A549 (cell line): ENCODE measurements at regions not wholly inside any gene's neighbourhood (a gene's known extent, or its start where the extent isn't known, plus 50 kb on each side); places are given as distances from the start of the nearest gene placed in this dataset.

Experiments used
- ATAC-seq, 2 experiments: fragments of 200-7000 bp in 1 of 2; fragments of >200 bp in 1 of 2; cut with Nextera tagmentation in 1 of 2; cut with Tn5 transposase in 1 of 2; 3 replicates each; pipeline versions ENCODE4 v1.8.0 to v1.9.1; 2018 to 2020; ENCODE audit warnings: mild to moderate bottlenecking in 1 of 2, moderate library complexity in 1 of 2
- CTCF ChIA-PET: fragments of 300-600 bp; sonication (Branson Sonifier 250); formaldehyde crosslinking; extraction: SDS; loops from one replicate; lab custom pipeline; 2021; ENCODE audit warnings: antibody characterized with exemption, inconsistent platforms; lab: Yijun Ruan, JAX
- POLR2A ChIA-PET: fragments of 350-600 bp; formaldehyde crosslinking; extraction: SDS; loops from one replicate; lab custom pipeline; 2021; ENCODE audit warnings: antibody characterized with exemption, inconsistent platforms; lab: Yijun Ruan, JAX
- DNase-seq, 2 experiments: peaks; one replicate each; pipeline versions ENCODE4 v3.0.0 to v3.0.0-alpha.2; 2011 to 2016; ENCODE audit warnings: low read depth in 1 of 2, low spot score in 1 of 2
- FAIRE-seq: peaks from 2 replicates; lab custom pipeline; 2011; peaks lifted over from hg19 to GRCh38; lab: Jason Lieb, UNC
- H3K27ac ChIP-seq, 2 experiments: fragments of >200 bp; sonication (Bioruptor Twin); formaldehyde crosslinking; 3 replicates each; pipeline ENCODE4 v1.5.1; 2016 to 2017
- H3K4me1 ChIP-seq: fragments of >200 bp; sonication (Bioruptor Twin); formaldehyde crosslinking; 3 replicates; pipeline ENCODE4 v1.6.1; 2016
- H3K4me2 ChIP-seq: fragments of >200 bp; sonication (Bioruptor Twin); formaldehyde crosslinking; 3 replicates; pipeline ENCODE4 v1.6.1; 2016
- H3K4me3 ChIP-seq: fragments of >200 bp; sonication (Bioruptor Twin); formaldehyde crosslinking; 3 replicates; pipeline ENCODE4 v1.5.1; 2016
- H3K9me3 ChIP-seq: fragments of >200 bp; sonication (Bioruptor Twin); formaldehyde crosslinking; 3 replicates; pipeline ENCODE4 v1.6.1; 2016
- ATOH8 ChIP-seq: fragments of 250-450 bp; sonication (Bioruptor Pico); IDR thresholded peaks from 2 replicates; pipeline ENCODE4 v1.5.0; 2020; ENCODE audit warnings: low read depth, mild to moderate bottlenecking, moderate library complexity
- BCL3 ChIP-seq: fragments of >200 bp; sonication (Bioruptor Twin); formaldehyde crosslinking; IDR thresholded peaks from 3 replicates; pipeline ENCODE4 v1.6.1; 2016
- EHMT2 ChIP-seq: fragments of 200-600 bp; sonication (generic); IDR thresholded peaks from 2 replicates; pipeline ENCODE4 v1.6.1; 2016; ENCODE audit warnings: antibody characterized with exemption, low read depth, mild to moderate bottlenecking, moderate library complexity
- ELK1 ChIP-seq: fragments of 150-350 bp; IDR thresholded peaks from 2 replicates; pipeline ENCODE4 v1.6.1; 2014; ENCODE audit warnings: low read depth, mild to moderate bottlenecking, low read length
- EP300 ChIP-seq, 2 experiments: fragments of >200 bp; sonication (Bioruptor Twin); formaldehyde crosslinking; IDR thresholded peaks; 2 replicates in 1 of 2; 3 replicates in 1 of 2; pipeline ENCODE4 v1.6.1; 2016 to 2017
- ESRRA ChIP-seq: fragments of 150-350 bp; IDR thresholded peaks from 2 replicates; pipeline ENCODE4 v1.6.1; 2014; ENCODE audit warnings: mild to moderate bottlenecking, low read length, borderline replicate concordance
- GATA3 ChIP-seq: IDR thresholded peaks from 2 replicates; pipeline ENCODE4 v1.6.1; 2012; ENCODE audit warnings: borderline replicate concordance
- HES2 ChIP-seq: fragments of >200 bp; sonication (Bioruptor Twin); formaldehyde crosslinking; IDR thresholded peaks from 2 replicates; pipeline ENCODE4 v1.6.1; 2016
- HEYL ChIP-seq: fragments of 250-450 bp; sonication (Bioruptor Pico); IDR thresholded peaks from 2 replicates; pipeline ENCODE4 v1.8.0; 2021; ENCODE audit warnings: mild to moderate bottlenecking, moderate library complexity
- HMGXB4 ChIP-seq: fragments of 250-450 bp; sonication (Bioruptor Pico); IDR thresholded peaks from 2 replicates; pipeline ENCODE4 v1.5.0; 2021; ENCODE audit warnings: mild to moderate bottlenecking, moderate library complexity, borderline replicate concordance
- HOXA7 ChIP-seq: fragments of 250-450 bp; sonication (Bioruptor Pico); IDR thresholded peaks from 2 replicates; pipeline ENCODE4 v1.5.0; 2020; ENCODE audit warnings: mild to moderate bottlenecking, moderate library complexity
- HOXB13 ChIP-seq: fragments of 250-450 bp; sonication (Bioruptor Pico); IDR thresholded peaks from 2 replicates; pipeline ENCODE4 v1.5.0; 2020; ENCODE audit warnings: low read depth, mild to moderate bottlenecking, moderate library complexity
- JUN ChIP-seq, 2 experiments: fragments of >200 bp; sonication (Bioruptor Twin); formaldehyde crosslinking; IDR thresholded peaks; 2 replicates in 1 of 2; 3 replicates in 1 of 2; pipeline ENCODE4 v1.6.1; 2016 to 2017
- KDM5A ChIP-seq: fragments of 200-600 bp; sonication (generic); IDR thresholded peaks from 2 replicates; pipeline ENCODE4 v1.6.1; 2016; ENCODE audit warnings: antibody characterized with exemption, mild to moderate bottlenecking
- MAFK ChIP-seq: fragments of 450-650 bp; IDR thresholded peaks from 2 replicates; pipeline ENCODE4 v1.6.1; 2014; ENCODE audit not compliant: partially characterized antibody
- MAZ ChIP-seq: fragments of 150-350 bp; IDR thresholded peaks from 2 replicates; pipeline ENCODE4 v1.6.1; 2014; ENCODE audit warnings: antibody characterized with exemption, low read depth, low read length, borderline replicate concordance
- MYC ChIP-seq: IDR thresholded peaks from 2 replicates; pipeline ENCODE4 v1.6.1; 2012; ENCODE audit warnings: mild to moderate bottlenecking, inconsistent platforms, low read length, improper control_type of control experiment, borderline replicate concordance
- NR3C1 ChIP-seq: fragments of >200 bp; sonication (Bioruptor Twin); formaldehyde crosslinking; IDR thresholded peaks from 3 replicates; pipeline ENCODE4 v1.6.1; 2017
- RAD21 ChIP-seq, 2 experiments: fragments of >200 bp in 1 of 2; sonication (Bioruptor Twin) in 1 of 2; formaldehyde crosslinking in 1 of 2; IDR thresholded peaks in 1 of 2; conservative IDR thresholded peaks in 1 of 2; 2 replicates in 1 of 2; 3 replicates in 1 of 2; pipeline ENCODE4 v1.6.1; 2012 to 2018; ENCODE audit warnings: inconsistent platforms in 1 of 2
- RNF2 ChIP-seq: fragments of 200-600 bp; sonication (generic); IDR thresholded peaks from 2 replicates; pipeline ENCODE4 v1.6.1; 2016; ENCODE audit warnings: low read depth, mild to moderate bottlenecking, antibody characterized with exemption, moderate library complexity, borderline replicate concordance
- ZC3H11A ChIP-seq: fragments of 450-650 bp; IDR thresholded peaks from 2 replicates; pipeline ENCODE4 v1.6.1; 2014; ENCODE audit warnings: antibody characterized with exemption, mild to moderate bottlenecking
- ZFP36 ChIP-seq: fragments of 450-650 bp; IDR thresholded peaks from 2 replicates; pipeline ENCODE4 v1.6.1; 2014; ENCODE audit warnings: borderline replicate concordance; ENCODE audit not compliant: partially characterized antibody
- ZSCAN20 ChIP-seq: fragments of 250-450 bp; sonication (Bioruptor Pico); IDR thresholded peaks from 2 replicates; pipeline ENCODE4 v1.8.0; 2022; ENCODE audit warnings: mild to moderate bottlenecking, moderate library complexity
- WGBS: methylation state at CpG from one replicate; pipeline ENCODE4 v1.1.6; 2017; ENCODE audit errors: missing lambda C conversion rate; 5-methylcytosine and 5-hydroxymethylcytosine counted together

- FAIRE-seq, result no peak
- ChIA-PET POLR2A (no interaction called here), CTCF (no interaction called here)
- H3K9me3 ChIP-seq, result no peaks in the 10 kb centered on the region
- 70% methylated on average over 4 of the region's 4 CpGs for WGBS
- H3K4me1 ChIP-seq, result no peaks in the 10 kb centered on the region
- no peak for DNase-seq
- TF ChIP-seq MYC, result no peak
- no peak for TF ChIP-seq EP300 (IDR thresholded peaks at IDR 0.05)
- TF ChIP-seq BCL3, result no peak
- TF ChIP-seq RAD21 (conservative IDR thresholded peaks at IDR 0.05 in 1 of 2, IDR thresholded peaks at IDR 0.05 in 1 of 2), result no peak
- TF ChIP-seq ELK1, result no peak
- peak; percentile 66 for TF ChIP-seq MAFK
- TF ChIP-seq HOXA7 (CRISPR knock-in tag), result no peak
- no peak for TF ChIP-seq ZFP36
- ATAC-seq, result no peak
- no peak overlapping the region for H3K4me3 ChIP-seq
- H3K27ac ChIP-seq, result no peak overlapping the region
- H3K4me2 ChIP-seq, result no peak overlapping the region
Observed at GRCh38 chr7:34371922-34372321, 286.1 kb upstream of the NPSR1 start.

- Histone ChIP-seq H3K4me1 (no peaks in the 10 kb centered on the region), H3K27ac (no peak overlapping the region), H3K4me3 (no peak overlapping the region), H3K9me3 (no peaks in the 10 kb centered on the region), H3K4me2 (no peak overlapping the region)
- ChIA-PET POLR2A (no interaction called here), CTCF (no interaction called here)
- ATAC-seq, result no peak
- FAIRE-seq, result no peak
- no peak for TF ChIP-seq NR3C1
- TF ChIP-seq ZSCAN20 (CRISPR knock-in tag), result no peak
- TF ChIP-seq JUN (IDR thresholded peaks at IDR 0.05), result no peak
- TF ChIP-seq ESRRA, result no peak
- no peak for TF ChIP-seq ATOH8
- TF ChIP-seq MYC, result no peak
- no peak for TF ChIP-seq ZC3H11A
- no peak for TF ChIP-seq EHMT2
- no peak for TF ChIP-seq MAZ
- no peak for TF ChIP-seq RNF2
- no peak for TF ChIP-seq HEYL (CRISPR knock-in tag)
- no peak for TF ChIP-seq HMGXB4
- TF ChIP-seq GATA3, result no peak
- TF ChIP-seq ELK1, result no peak
- no peak for TF ChIP-seq HOXB13 (CRISPR knock-in tag)
- TF ChIP-seq KDM5A, result no peak
- no peak for TF ChIP-seq HES2
- DNase-seq, result no peak
- 12% methylated on average over 1 of the region's 1 CpG for WGBS
Observed at GRCh38 chr7:34373940-34374339, 284.1 kb upstream of the NPSR1 start.
